ENCODE measurements at regions not wholly inside any gene's neighbourhood (a gene's known extent, or its start where the extent isn't known, plus 50 kb on each side); places are given as distances from the start of the nearest gene placed in this dataset.

- Histone ChIP-seq H3K4me3 (no peak overlapping the region), H3K4me1 (no peaks in the 10 kb centered on the region), H3K4me2 (no peak overlapping the region), H3K27ac (no peak overlapping the region), H3K9me3 (no peaks in the 10 kb centered on the region)
- ChIA-PET CTCF (no interaction called here), POLR2A (no interaction called here)
- ATAC-seq (no peak), FAIRE-seq (no peak), DNase-seq (ENCODE audit: low read depth in 1 of 2, low spot score in 1 of 2) (no peak)
- TF ChIP-seq CBX8 (IDR thresholded peaks at IDR 0.05), result no peak
- no peak for TF ChIP-seq NR3C1 (IDR thresholded peaks at IDR 0.05)
- no peak for TF ChIP-seq BHLHE40 (IDR thresholded peaks at IDR 0.05; ENCODE audit: low read depth, low read length)
- no peak for TF ChIP-seq RNF2 (IDR thresholded peaks at IDR 0.05; ENCODE audit: borderline replicate concordance, low read depth)
- 4% methylated on average over 1 of the region's 1 CpG for whole genome bisulfite sequencing (ENCODE audit: missing lambda C conversion rate)
These were observed 1768.5 kb downstream of the PCDH7 start for GRCh38 chr4:32488690-32489089.

- Histone ChIP-seq H3K27ac (no peak overlapping the region), H3K9me3 (no peaks in the 10 kb centered on the region), H3K4me1 (no peaks in the 10 kb centered on the region), H3K4me3 (no peak overlapping the region), H3K4me2 (no peak overlapping the region)
- FAIRE-seq, result no peak
- ChIA-PET POLR2A (no interaction called here), CTCF (no interaction called here)
- TF ChIP-seq REST (IDR thresholded peaks at IDR 0.05) (no peak), TFCP2L1 (CRISPR knock-in tag; IDR thresholded peaks at IDR 0.05) (no peak), JUN (IDR thresholded peaks at IDR 0.05) (no peak), KDM1A (IDR thresholded peaks at IDR 0.05; ENCODE audit: low read depth) (no peak), MAZ (IDR thresholded peaks at IDR 0.05; ENCODE audit: borderline replicate concordance, low read depth, low read length) (no peak), NR3C1 (IDR thresholded peaks at IDR 0.05) (no peak), NFE2L2 (conservative IDR thresholded peaks at IDR 0.05; ENCODE audit: low read length) (no peak), MAFK (IDR thresholded peaks at IDR 0.05; ENCODE audit: partially characterized antibody) (no peak), POLR2AphosphoS2 (conservative IDR thresholded peaks at IDR 0.05; ENCODE audit: low read length) (no peak)
- TF ChIP-seq, protein P1, sequence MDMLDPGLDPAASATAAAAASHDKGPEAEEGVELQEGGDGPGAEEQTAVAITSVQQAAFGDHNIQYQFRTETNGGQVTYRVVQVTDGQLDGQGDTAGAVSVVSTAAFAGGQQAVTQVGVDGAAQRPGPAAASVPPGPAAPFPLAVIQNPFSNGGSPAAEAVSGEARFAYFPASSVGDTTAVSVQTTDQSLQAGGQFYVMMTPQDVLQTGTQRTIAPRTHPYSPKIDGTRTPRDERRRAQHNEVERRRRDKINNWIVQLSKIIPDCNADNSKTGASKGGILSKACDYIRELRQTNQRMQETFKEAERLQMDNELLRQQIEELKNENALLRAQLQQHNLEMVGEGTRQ (IDR thresholded peaks at IDR 0.05), result no peak
- DNase-seq (ENCODE audit: low read depth in 1 of 2, low spot score in 1 of 2), result no peak
- 32% methylated on average over 5 of the region's 5 CpGs for WGBS (ENCODE audit: missing lambda C conversion rate)
- ATAC-seq, result no peak
These were observed 1779.0 kb downstream of the PCDH7 start for GRCh38 chr4:32499171-32499570.

DNA sequence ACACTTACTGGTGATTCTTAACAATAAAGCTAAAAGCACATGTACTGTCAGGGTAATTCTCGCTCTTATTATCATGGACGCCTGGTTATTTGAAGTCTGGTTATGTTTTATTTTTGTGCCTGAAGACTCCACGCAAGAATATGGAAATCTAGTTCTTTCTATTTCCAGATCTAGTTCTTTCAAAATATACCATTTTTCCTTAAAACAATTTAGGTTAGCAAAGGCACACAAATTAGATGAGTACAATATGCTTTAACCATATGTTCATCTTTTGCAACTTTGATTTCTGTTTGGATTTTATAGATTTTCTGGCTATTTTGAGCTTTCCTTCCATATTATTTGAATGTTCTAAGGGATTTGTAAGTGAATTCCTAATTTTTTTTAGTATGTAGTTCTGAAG is 1783.1 kb downstream of the PCDH7 start:
- Histone ChIP-seq H3K9me3 (no peaks in the 10 kb centered on the region), H3K4me1 (no peaks in the 10 kb centered on the region), H3K4me2 (no peak overlapping the region), H3K27ac (no peak overlapping the region), H3K4me3 (no peak overlapping the region)
- ATAC-seq (no peak), DNase-seq (ENCODE audit: low read depth in 1 of 2, low spot score in 1 of 2) (no peak), FAIRE-seq (no peak)
- WGBS (ENCODE audit: missing lambda C conversion rate), result 69% methylated on average over 3 of the region's 3 CpGs
- POLR2A ChIA-PET, result no interaction called here
- CTCF ChIA-PET, result no interaction called here
- TF ChIP-seq HEYL (CRISPR knock-in tag; IDR thresholded peaks at IDR 0.05), result no peak
- TF ChIP-seq SREBF2 (IDR thresholded peaks at IDR 0.05), result no peak
- TF ChIP-seq CEBPB (IDR thresholded peaks at IDR 0.05), result no peak
- TF ChIP-seq, protein P2, sequence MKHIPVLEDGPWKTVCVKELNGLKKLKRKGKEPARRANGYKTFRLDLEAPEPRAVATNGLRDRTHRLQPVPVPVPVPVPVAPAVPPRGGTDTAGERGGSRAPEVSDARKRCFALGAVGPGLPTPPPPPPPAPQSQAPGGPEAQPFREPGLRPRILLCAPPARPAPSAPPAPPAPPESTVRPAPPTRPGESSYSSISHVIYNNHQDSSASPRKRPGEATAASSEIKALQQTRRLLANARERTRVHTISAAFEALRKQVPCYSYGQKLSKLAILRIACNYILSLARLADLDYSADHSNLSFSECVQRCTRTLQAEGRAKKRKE (CRISPR knock-in tag; IDR thresholded peaks at IDR 0.05; ENCODE audit: low read depth), result no peak
- no peak for TF ChIP-seq TFCP2L1 (CRISPR knock-in tag; IDR thresholded peaks at IDR 0.05)
- no peak for TF ChIP-seq BHLHE40 (IDR thresholded peaks at IDR 0.05; ENCODE audit: low read depth, low read length)
- no peak for TF ChIP-seq RNF2 (IDR thresholded peaks at IDR 0.05; ENCODE audit: borderline replicate concordance, low read depth)
- TF ChIP-seq, protein P3, sequence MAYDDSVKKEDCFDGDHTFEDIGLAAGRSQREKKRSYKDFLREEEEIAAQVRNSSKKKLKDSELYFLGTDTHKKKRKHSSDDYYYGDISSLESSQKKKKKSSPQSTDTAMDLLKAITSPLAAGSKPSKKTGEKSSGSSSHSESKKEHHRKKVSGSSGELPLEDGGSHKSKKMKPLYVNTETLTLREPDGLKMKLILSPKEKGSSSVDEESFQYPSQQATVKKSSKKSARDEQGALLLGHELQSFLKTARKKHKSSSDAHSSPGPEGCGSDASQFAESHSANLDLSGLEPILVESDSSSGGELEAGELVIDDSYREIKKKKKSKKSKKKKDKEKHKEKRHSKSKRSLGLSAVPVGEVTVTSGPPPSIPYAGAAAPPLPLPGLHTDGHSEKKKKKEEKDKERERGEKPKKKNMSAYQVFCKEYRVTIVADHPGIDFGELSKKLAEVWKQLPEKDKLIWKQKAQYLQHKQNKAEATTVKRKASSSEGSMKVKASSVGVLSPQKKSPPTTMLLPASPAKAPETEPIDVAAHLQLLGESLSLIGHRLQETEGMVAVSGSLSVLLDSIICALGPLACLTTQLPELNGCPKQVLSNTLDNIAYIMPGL (CRISPR knock-in tag; IDR thresholded peaks at IDR 0.05; ENCODE audit: borderline replicate concordance), result no peak
- no peak for TF ChIP-seq EHF (CRISPR knock-in tag; IDR thresholded peaks at IDR 0.05)
- TF ChIP-seq FOXS1 (CRISPR knock-in tag; IDR thresholded peaks at IDR 0.05), result no peak
- TF ChIP-seq CBX2 (IDR thresholded peaks at IDR 0.05; ENCODE audit: borderline replicate concordance, low read depth), result no peak
- TF ChIP-seq HOXB5 (CRISPR knock-in tag; IDR thresholded peaks at IDR 0.05), result no peak
- TF ChIP-seq TP53 (CRISPR knock-in tag; IDR thresholded peaks at IDR 0.05), result no peak
- no peak for TF ChIP-seq POLR2A (IDR thresholded peaks at IDR 0.05; ENCODE audit: low read length)
- no peak for TF ChIP-seq CHD2 (IDR thresholded peaks at IDR 0.05; ENCODE audit: low read length, partially characterized antibody)
- TF ChIP-seq E2F6 (IDR thresholded peaks at IDR 0.05; ENCODE audit: borderline replicate concordance, low read depth), result no peak
- TF ChIP-seq MYC (IDR thresholded peaks at IDR 0.05; ENCODE audit: borderline replicate concordance, low read length), result no peak
- no peak for TF ChIP-seq RCOR1 (IDR thresholded peaks at IDR 0.05; ENCODE audit: low read depth, low read length)
- no peak for TF ChIP-seq KDM5A (IDR thresholded peaks at IDR 0.05)
